ENCODE measurements at regions not wholly inside any gene's neighbourhood (a gene's known extent, or its start where the extent isn't known, plus 50 kb on each side); places are given as distances from the start of the nearest gene placed in this dataset.

- TF ChIP-seq, protein P1, sequence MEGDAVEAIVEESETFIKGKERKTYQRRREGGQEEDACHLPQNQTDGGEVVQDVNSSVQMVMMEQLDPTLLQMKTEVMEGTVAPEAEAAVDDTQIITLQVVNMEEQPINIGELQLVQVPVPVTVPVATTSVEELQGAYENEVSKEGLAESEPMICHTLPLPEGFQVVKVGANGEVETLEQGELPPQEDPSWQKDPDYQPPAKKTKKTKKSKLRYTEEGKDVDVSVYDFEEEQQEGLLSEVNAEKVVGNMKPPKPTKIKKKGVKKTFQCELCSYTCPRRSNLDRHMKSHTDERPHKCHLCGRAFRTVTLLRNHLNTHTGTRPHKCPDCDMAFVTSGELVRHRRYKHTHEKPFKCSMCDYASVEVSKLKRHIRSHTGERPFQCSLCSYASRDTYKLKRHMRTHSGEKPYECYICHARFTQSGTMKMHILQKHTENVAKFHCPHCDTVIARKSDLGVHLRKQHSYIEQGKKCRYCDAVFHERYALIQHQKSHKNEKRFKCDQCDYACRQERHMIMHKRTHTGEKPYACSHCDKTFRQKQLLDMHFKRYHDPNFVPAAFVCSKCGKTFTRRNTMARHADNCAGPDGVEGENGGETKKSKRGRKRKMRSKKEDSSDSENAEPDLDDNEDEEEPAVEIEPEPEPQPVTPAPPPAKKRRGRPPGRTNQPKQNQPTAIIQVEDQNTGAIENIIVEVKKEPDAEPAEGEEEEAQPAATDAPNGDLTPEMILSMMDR (IDR thresholded peaks at IDR 0.05; ENCODE audit: low read depth, low read length), result no peak
- Histone ChIP-seq H3K4me1 (no peaks in the 10 kb centered on the region; the same call in 1 of the 2 replicates), H3K4me3 (ENCODE audit: low read depth, low read length) (no peak overlapping the region)
Measured at GRCh38 chr13:57843521-57843920, 212.0 kb downstream of the PCDH17 start.

DNA sequence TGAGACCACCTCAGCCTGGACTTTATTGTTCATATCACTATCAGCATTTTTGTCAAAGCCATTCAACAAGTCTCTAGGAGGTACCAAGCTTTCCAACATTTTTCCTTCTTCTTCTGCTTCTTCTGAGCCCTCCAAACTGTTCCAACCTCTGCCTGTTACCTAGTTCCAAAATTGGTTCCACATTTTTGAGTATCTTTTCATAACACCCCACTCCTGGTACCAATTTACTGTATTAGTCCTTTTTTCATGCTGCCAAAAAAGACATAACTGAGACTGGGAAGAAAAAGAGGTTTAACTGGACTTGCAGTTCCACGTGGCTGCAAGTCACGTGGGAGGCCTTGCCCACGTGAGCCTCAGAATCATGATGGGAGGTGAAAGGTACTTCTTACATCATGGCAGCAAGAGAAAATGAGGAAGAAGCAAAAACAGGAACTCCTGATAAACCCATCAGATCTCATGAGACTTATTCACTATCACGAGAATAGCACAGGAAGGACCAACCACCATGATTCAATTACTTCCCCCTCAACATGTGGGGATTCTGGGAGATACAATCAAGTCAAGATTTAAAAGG, 215.1 kb downstream of the PCDH17 start:
- no peaks in the 10 kb centered on the region; the same call in 1 of the 2 replicates for H3K4me1 ChIP-seq
- TF ChIP-seq, protein P1 (IDR thresholded peaks at IDR 0.05; ENCODE audit: low read depth, low read length), result no peak
- no peaks in the 10 kb centered on the region for H3K27me3 ChIP-seq
- H3K4me3 ChIP-seq (ENCODE audit: low read depth, low read length), result no peak overlapping the region
- DNase-seq, result no peak
- peaks cover 2% of the 10 kb centered on the region for H3K9me3 ChIP-seq
- H3K36me3 ChIP-seq, result no peaks in the 10 kb centered on the region

More at GRCh38 chr13:57843521-57843920, 212.0 kb downstream of the PCDH17 start:
- peaks cover 2% of the 10 kb centered on the region for H3K9me3 ChIP-seq
- H3K27me3 ChIP-seq, result no peaks in the 10 kb centered on the region
- no peak for DNase-seq
- H3K36me3 ChIP-seq, result no peaks in the 10 kb centered on the region

DNA sequence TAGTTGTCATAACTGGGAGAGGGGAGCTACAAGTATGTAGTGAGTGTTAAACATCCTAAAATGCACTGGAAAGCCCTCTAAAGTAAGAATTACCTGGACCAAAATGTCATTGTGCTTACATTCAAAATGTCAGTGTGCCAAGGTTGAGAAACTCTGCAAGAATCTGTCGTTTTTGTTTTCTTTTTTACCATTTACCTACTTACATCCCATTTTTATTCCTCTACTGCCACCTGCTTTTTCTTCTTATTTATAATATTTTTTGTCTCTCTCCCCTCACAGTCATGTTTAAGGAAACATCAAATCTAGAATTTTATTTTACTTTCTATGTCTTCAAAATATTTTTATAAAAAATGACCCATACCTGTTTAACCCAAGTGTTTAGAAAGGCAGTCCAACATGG, 226.4 kb downstream of the PCDH17 start:
- DNase-seq, result no peak
- Histone ChIP-seq H3K36me3 (no peaks in the 10 kb centered on the region), H3K4me1 (peaks cover 6% of the 10 kb centered on the region), H3K4me3 (ENCODE audit: low read depth, low read length) (no peak overlapping the region), H3K27me3 (no peaks in the 10 kb centered on the region), H3K9me3 (no peaks in the 10 kb centered on the region)
- TF ChIP-seq, protein P1 (IDR thresholded peaks at IDR 0.05; ENCODE audit: low read depth, low read length), result no peak

DNA sequence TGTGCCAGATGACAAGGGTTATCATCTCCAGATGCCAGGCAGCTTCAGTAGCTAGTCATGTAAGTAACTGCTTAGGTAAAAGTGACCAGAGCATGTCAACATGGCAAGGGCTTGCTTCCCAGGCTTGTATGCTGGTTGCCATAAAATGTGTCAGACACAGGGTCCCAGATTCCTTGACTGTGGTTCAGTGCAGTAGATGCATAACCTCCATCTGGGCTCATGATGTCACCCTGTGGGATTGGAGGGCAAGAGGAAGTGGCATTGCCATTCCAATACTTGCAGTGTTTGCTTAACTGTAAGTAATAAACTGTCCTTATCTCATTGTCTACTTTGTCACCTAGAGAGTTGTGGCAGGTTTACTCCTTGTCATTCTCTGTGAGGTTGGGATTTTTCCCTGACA, 226.8 kb downstream of the PCDH17 start:
- Histone ChIP-seq H3K36me3 (no peaks in the 10 kb centered on the region), H3K27me3 (no peaks in the 10 kb centered on the region), H3K4me1 (peaks cover 6% of the 10 kb centered on the region), H3K9me3 (no peaks in the 10 kb centered on the region), H3K4me3 (ENCODE audit: low read depth, low read length) (no peak overlapping the region)
- DNase-seq, result no peak
- TF ChIP-seq, protein P1 (IDR thresholded peaks at IDR 0.05; ENCODE audit: low read depth, low read length), result no peak

DNA sequence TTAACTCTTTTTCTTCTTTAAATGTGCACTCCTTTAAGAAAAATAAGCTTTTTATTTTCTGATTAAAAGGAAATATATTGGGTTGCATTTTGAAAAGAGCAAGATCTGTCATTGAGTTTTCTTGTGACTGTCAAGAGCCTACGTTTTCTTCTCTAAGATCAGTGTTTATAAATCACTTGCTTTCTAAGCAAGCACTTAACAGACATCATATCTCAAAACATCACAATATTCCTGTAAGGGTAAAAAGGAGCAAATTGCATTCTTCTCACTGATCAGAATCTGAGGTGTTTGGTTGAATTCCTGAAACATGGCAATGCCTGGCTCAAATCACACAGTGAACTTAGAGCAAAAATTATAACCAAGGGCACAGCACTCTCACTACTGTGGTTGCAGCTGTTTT, 231.3 kb downstream of the PCDH17 start:
- H3K4me3 ChIP-seq (ENCODE audit: low read depth, low read length), result no peak overlapping the region
- no peaks in the 10 kb centered on the region for H3K36me3 ChIP-seq
- H3K27me3 ChIP-seq, result no peaks in the 10 kb centered on the region
- no peak for DNase-seq
- no peaks in the 10 kb centered on the region for H3K9me3 ChIP-seq
- TF ChIP-seq, protein P1 (IDR thresholded peaks at IDR 0.05; ENCODE audit: low read depth, low read length), result no peak
- peaks cover 6% of the 10 kb centered on the region for H3K4me1 ChIP-seq

DNA sequence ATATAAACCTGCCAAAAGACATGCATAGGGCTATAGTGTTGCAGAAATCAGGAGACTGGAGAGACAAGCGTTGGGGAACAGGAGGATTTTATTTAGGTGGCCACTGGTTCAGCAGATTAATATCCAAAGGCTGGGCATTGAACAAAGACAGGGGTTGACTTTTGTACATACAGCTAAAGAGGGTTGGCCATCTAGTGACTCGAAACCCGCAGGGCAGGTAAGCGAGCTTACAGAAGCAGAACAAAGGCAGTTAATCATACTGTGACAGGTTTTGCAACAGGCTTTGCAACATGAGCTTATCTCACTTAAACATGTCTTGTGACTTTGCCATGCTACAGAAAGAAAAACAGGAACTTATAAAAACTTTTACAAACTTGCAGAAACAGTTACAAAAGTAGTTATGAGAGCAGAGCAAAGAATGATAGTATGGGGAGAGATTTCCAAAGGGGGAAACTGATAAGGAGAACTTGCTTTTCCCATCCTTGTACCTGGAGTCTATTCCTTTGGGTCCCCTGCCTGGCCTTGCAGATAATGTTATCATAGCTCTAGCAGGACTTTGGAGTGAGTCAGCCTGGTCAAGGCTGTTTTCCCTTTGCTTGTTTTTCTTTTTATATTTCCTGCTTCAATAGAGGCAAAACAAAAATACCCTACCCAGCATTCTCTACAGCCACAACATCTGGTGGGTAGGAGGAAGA, 234.2 kb downstream of the PCDH17 start:
- Histone ChIP-seq H3K36me3 (no peaks in the 10 kb centered on the region), H3K4me3 (ENCODE audit: low read depth, low read length) (no peak overlapping the region), H3K4me1 (peaks cover 5% of the 10 kb centered on the region), H3K9me3 (no peaks in the 10 kb centered on the region), H3K27me3 (no peaks in the 10 kb centered on the region)
- DNase-seq, result no peak
- TF ChIP-seq, protein P1 (IDR thresholded peaks at IDR 0.05; ENCODE audit: low read depth, low read length), result no peak

Measured in BE2C (cell line).